HEK293 (cell line): ENCODE measurements at regions not wholly inside any gene's neighbourhood (a gene's known extent, or its start where the extent isn't known, plus 50 kb on each side); places are given as distances from the start of the nearest gene placed in this dataset.

Experiments used
- CTCF ChIA-PET: fragments of 350-600 bp; formaldehyde crosslinking; extraction: SDS; loops from one replicate; lab custom pipeline; 2021; ENCODE audit warnings: antibody characterized with exemption; lab: Yijun Ruan, JAX
- POLR2A ChIA-PET: fragments of 300-600 bp; formaldehyde crosslinking; extraction: SDS; loops from one replicate; lab custom pipeline; 2020; ENCODE audit warnings: antibody characterized with exemption, inconsistent platforms; lab: Yijun Ruan, JAX
- H3K27ac ChIP-seq: fragments of 200-500 bp; sonication (Bioruptor generic); 2 replicates; pipeline ENCODE4 v1.5.1; 2014; ENCODE audit warnings: low read depth, low read length, control low read depth, inconsistent platforms; ENCODE audit errors: extremely low read depth
- H3K36me3 ChIP-seq, 2 experiments: fragments of 200-500 bp in 1 of 2; sonication (Bioruptor generic) in 1 of 2; 1 replicate in 1 of 2; 2 replicates in 1 of 2; pipeline ENCODE4 v1.5.1; 2014 to 2017; ENCODE audit warnings: inconsistent platforms in 2 of 2, low read length in 2 of 2; ENCODE audit not compliant: control insufficient read depth in 2 of 2, insufficient read depth in 1 of 2
- H3K4me1 ChIP-seq: fragments of 200-500 bp; sonication (Bioruptor generic); 2 replicates; pipeline ENCODE4 v1.5.1; 2014; ENCODE audit warnings: mild to moderate bottlenecking, low read length, inconsistent platforms; ENCODE audit not compliant: control insufficient read depth, insufficient read depth
- H3K4me3 ChIP-seq: 2 replicates; pipeline ENCODE4 v1.5.1; 2011; ENCODE audit warnings: low read depth, mild to moderate bottlenecking, control low read depth, low read length, moderate library complexity
- H3K9me3 ChIP-seq: fragments of 200-500 bp; sonication (Bioruptor generic); 2 replicates; pipeline ENCODE4 v1.5.1; 2014; ENCODE audit warnings: low read depth, low read length, inconsistent platforms; ENCODE audit not compliant: control insufficient read depth, insufficient read depth
- FEZF1 ChIP-seq: fragments of 450-650 bp; formaldehyde crosslinking; IDR thresholded peaks from 2 replicates; pipeline ENCODE4 v1.5.1; 2016; ENCODE audit warnings: missing biosample characterization, missing genetic modification characterization
- HIC1 ChIP-seq: fragments of 450-650 bp; formaldehyde crosslinking; IDR thresholded peaks from 2 replicates; pipeline ENCODE4 v1.5.1; 2016; ENCODE audit warnings: missing biosample characterization, missing genetic modification characterization
- HOXD13 ChIP-seq: sonication (generic); formaldehyde crosslinking; IDR thresholded peaks from 2 replicates; pipeline ENCODE4 v1.8.0; 2022; ENCODE audit warnings: missing genetic modification reagents, borderline replicate concordance
- MZF1 ChIP-seq: fragments of 450-650 bp; formaldehyde crosslinking; IDR thresholded peaks from 2 replicates; pipeline ENCODE4 v1.5.1; 2017; ENCODE audit warnings: missing biosample characterization, missing genetic modification characterization, borderline replicate concordance
- PRDM2 ChIP-seq: fragments of 450-650 bp; formaldehyde crosslinking; IDR thresholded peaks from 2 replicates; pipeline ENCODE4 v1.5.1; 2016; ENCODE audit warnings: missing biosample characterization, missing genetic modification characterization, borderline replicate concordance
- TCF7L2 ChIP-seq: IDR thresholded peaks from 2 replicates; pipeline ENCODE4 v1.6.1; 2011; ENCODE audit warnings: low read depth, mild to moderate bottlenecking, inconsistent platforms, low read length, moderate library complexity, borderline replicate concordance
- ZBTB21 ChIP-seq: fragments of 450-650 bp; formaldehyde crosslinking; IDR thresholded peaks from 2 replicates; pipeline ENCODE4 v1.5.1; 2017; ENCODE audit warnings: missing biosample characterization, missing genetic modification characterization
- ZNF146 ChIP-seq: fragments of 450-650 bp; formaldehyde crosslinking; IDR thresholded peaks from 2 replicates; pipeline ENCODE4 v1.5.1; 2016; ENCODE audit warnings: missing biosample characterization, missing genetic modification characterization
- ZNF2 ChIP-seq: fragments of 450-650 bp; formaldehyde crosslinking; IDR thresholded peaks from 2 replicates; pipeline ENCODE4 v1.5.1; 2016; ENCODE audit warnings: missing biosample characterization, missing genetic modification characterization
- ZNF211 ChIP-seq: fragments of 450-650 bp; formaldehyde crosslinking; IDR thresholded peaks from 2 replicates; pipeline ENCODE4 v1.5.1; 2016; ENCODE audit warnings: low read depth, missing biosample characterization, missing genetic modification characterization
- ZNF48 ChIP-seq: fragments of 450-650 bp; formaldehyde crosslinking; IDR thresholded peaks from 2 replicates; pipeline ENCODE4 v1.5.1; 2016; ENCODE audit warnings: missing biosample characterization, missing genetic modification characterization
- ZNF549 ChIP-seq: fragments of 450-650 bp; IDR thresholded peaks from 2 replicates; pipeline ENCODE4 v1.5.1; 2018; ENCODE audit warnings: missing biosample characterization, missing genetic modification characterization, mild to moderate bottlenecking, inconsistent platforms, moderate library complexity
- ZNF560 ChIP-seq: fragments of 450-650 bp; formaldehyde crosslinking; IDR thresholded peaks from 2 replicates; pipeline ENCODE4 v1.5.1; 2017; ENCODE audit warnings: missing biosample characterization, missing genetic modification characterization, borderline replicate concordance
- ZNF621 ChIP-seq: fragments of 450-650 bp; formaldehyde crosslinking; IDR thresholded peaks from 2 replicates; pipeline ENCODE4 v1.5.1; 2017; ENCODE audit warnings: missing biosample characterization, missing genetic modification characterization
- ZNF645 ChIP-seq: fragments of 450-650 bp; formaldehyde crosslinking; IDR thresholded peaks from 2 replicates; pipeline ENCODE4; 2016; ENCODE audit warnings: missing biosample characterization, missing genetic modification characterization
- ZSCAN4 ChIP-seq: fragments of 450-650 bp; formaldehyde crosslinking; IDR thresholded peaks from 2 replicates; pipeline ENCODE4 v1.5.1; 2017; ENCODE audit warnings: missing biosample characterization, missing genetic modification characterization

- Histone ChIP-seq H3K36me3 (no peaks in the 10 kb centered on the region), H3K4me1 (no peaks in the 10 kb centered on the region), H3K4me3 (no peak overlapping the region)
- POLR2A ChIA-PET: no interaction called here
- CTCF ChIA-PET: no interaction called here
- TF ChIP-seq ZNF2 (tag by site-specific recombination) (no peak), TCF7L2 (no peak), MZF1 (no peak), ZBTB21 (tag by site-specific recombination) (no peak), ZNF48 (tag by site-specific recombination) (no peak), ZNF211 (tag by site-specific recombination) (no peak), ZNF560 (tag by site-specific recombination) (no peak), ZNF645 (tag by site-specific recombination) (no peak)
- TF ChIP-seq, all 188 proteins: peak for 0
- Histone ChIP-seq H3K27ac (no peak overlapping the region), H3K9me3 (no peaks in the 10 kb centered on the region)
These were observed 203.5 kb downstream of the HIBADH start for GRCh38 chr7:27459021-27459730.

GRCh38 chr7:27459731-27460053 is 203.0 kb downstream of the HIBADH start:
- H3K9me3 ChIP-seq: no peaks in the 10 kb centered on the region
- H3K4me3 ChIP-seq: no peak overlapping the region
- H3K36me3 ChIP-seq: no peaks in the 10 kb centered on the region
- POLR2A ChIA-PET: no interaction called here
- H3K4me1 ChIP-seq: no peaks in the 10 kb centered on the region
- TF ChIP-seq PRDM2 (tag by site-specific recombination) (no peak), HIC1 (tag by site-specific recombination) (no peak), ZSCAN4 (tag by site-specific recombination) (no peak), ZBTB21 (tag by site-specific recombination) (no peak), ZNF549 (tag by site-specific recombination) (no peak), ZNF621 (tag by site-specific recombination) (no peak), HOXD13 (no peak), FEZF1 (tag by site-specific recombination) (no peak), ZNF146 (no peak)
- no peak overlapping the region for H3K27ac ChIP-seq
- CTCF ChIA-PET: no interaction called here
